ENCODE measurements at regions not wholly inside any gene's neighbourhood (a gene's known extent, or its start where the extent isn't known, plus 50 kb on each side); places are given as distances from the start of the nearest gene placed in this dataset.

DNA sequence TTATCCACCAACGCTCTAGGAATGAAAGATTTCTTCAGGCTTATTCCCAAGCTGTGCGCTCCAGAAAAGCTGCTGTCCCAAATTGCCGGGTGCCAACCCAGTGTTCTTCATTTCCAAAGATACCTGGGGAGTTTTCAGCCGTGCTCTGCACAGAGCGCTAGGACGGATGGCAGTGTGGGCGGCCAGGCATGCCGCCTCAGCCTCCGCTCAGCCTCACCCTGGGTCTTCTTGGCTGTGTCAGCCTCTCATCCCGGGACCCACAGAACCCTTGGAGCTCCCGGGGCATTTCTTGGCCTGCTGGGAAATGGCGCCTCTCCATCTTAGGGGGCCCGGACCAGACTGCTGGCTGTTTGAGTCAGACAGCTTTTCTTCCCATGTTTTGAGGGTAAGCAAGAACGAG lies 116.9 kb upstream of the SLC25A33 start:
- TF ChIP-seq, protein P1, sequence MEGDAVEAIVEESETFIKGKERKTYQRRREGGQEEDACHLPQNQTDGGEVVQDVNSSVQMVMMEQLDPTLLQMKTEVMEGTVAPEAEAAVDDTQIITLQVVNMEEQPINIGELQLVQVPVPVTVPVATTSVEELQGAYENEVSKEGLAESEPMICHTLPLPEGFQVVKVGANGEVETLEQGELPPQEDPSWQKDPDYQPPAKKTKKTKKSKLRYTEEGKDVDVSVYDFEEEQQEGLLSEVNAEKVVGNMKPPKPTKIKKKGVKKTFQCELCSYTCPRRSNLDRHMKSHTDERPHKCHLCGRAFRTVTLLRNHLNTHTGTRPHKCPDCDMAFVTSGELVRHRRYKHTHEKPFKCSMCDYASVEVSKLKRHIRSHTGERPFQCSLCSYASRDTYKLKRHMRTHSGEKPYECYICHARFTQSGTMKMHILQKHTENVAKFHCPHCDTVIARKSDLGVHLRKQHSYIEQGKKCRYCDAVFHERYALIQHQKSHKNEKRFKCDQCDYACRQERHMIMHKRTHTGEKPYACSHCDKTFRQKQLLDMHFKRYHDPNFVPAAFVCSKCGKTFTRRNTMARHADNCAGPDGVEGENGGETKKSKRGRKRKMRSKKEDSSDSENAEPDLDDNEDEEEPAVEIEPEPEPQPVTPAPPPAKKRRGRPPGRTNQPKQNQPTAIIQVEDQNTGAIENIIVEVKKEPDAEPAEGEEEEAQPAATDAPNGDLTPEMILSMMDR (conservative IDR thresholded peaks at IDR 0.05): no peak
- WGBS, 2 experiments (ENCODE audit: insufficient coverage in 1 of 2, insufficient read length in 1 of 2): 88 to 92% methylated on average over 11 to 14 of the region's 14 CpGs

DNA sequence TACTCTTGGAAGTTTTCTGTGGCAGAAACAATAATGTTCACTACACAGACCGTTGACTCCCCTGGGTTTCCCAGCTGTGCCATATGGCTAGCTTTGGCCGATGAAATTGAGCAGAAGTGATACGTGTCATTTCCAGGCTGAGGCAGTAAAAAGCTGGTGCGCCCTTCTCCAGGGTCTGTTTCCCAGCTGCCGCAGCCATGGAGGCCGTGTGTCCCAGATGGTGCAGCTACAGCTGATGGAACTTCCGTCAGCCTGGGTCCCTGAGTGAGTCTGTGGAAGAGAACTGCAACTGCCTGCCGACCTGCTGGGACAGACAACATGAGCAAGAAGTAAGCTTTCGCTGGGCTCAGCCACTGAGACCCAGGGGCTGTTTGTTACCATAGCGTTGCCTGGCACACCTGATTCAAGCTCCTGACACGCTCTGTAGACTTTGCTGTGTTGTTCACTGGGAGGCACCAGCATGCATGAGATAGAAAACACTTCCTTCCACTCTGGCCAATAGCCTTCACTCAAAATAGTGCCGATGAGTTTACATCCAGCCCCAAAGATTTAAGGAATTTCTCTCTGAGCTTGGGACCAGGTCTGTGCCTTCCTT lies 116.3 kb upstream of the SLC25A33 start:
- Mint-ChIP-seq H3K27ac (no peak overlapping the region), H3K4me1 (peaks cover 17% of the 10 kb centered on the region), H3K27me3 (ENCODE audit: insufficient read depth) (peaks cover 5% of the 10 kb centered on the region), H3K36me3 (ENCODE audit: low read depth) (no peaks in the 10 kb centered on the region), H3K9me3 (no peaks in the 10 kb centered on the region), H3K4me3 (no peak overlapping the region)
- H3K9me3 ChIP-seq (ENCODE audit: control insufficient read depth, low read length): no peaks in the 10 kb centered on the region
- no peak overlapping the region for H3K27ac ChIP-seq (ENCODE audit: low read depth, low read length)
- no peak overlapping the region for H3K9ac ChIP-seq (ENCODE audit: extremely low read depth, low read length, poor library complexity, severe bottlenecking)
- peaks cover 7% of the 10 kb centered on the region for H3K4me1 ChIP-seq (ENCODE audit: control insufficient read depth, insufficient read depth, low read length)
- no peak overlapping the region for H3K4me3 ChIP-seq (ENCODE audit: low read length)
- H3K36me3 ChIP-seq (ENCODE audit: control insufficient read depth, insufficient read depth, low read length): no peaks in the 10 kb centered on the region
- TF ChIP-seq, protein P1 (conservative IDR thresholded peaks at IDR 0.05): no peak
- no peak for DNase-seq
- 94% methylated on average over 10 to 12 of the region's 12 CpGs for WGBS, 2 experiments (ENCODE audit: insufficient coverage in 1 of 2, insufficient read length in 1 of 2)
- H3K27me3 ChIP-seq (ENCODE audit: control insufficient read depth, insufficient read depth, low read length, poor library complexity, severe bottlenecking): no peaks in the 10 kb centered on the region

More for the DNA sequence above, 116.9 kb upstream of the SLC25A33 start:
- H3K4me3 Mint-ChIP-seq: no peak overlapping the region
- no peaks in the 10 kb centered on the region for H3K9me3 Mint-ChIP-seq
- Histone ChIP-seq H3K9me3 (ENCODE audit: control insufficient read depth, low read length) (no peaks in the 10 kb centered on the region), H3K27me3 (ENCODE audit: control insufficient read depth, insufficient read depth, low read length, poor library complexity, severe bottlenecking) (no peaks in the 10 kb centered on the region), H3K9ac (ENCODE audit: extremely low read depth, low read length, poor library complexity, severe bottlenecking) (no peak overlapping the region), H3K4me3 (ENCODE audit: low read length) (no peak overlapping the region), H3K27ac (ENCODE audit: low read depth, low read length) (no peak overlapping the region), H3K4me1 (ENCODE audit: control insufficient read depth, insufficient read depth, low read length) (peaks cover 7% of the 10 kb centered on the region), H3K36me3 (ENCODE audit: control insufficient read depth, insufficient read depth, low read length) (no peaks in the 10 kb centered on the region)
- no peak overlapping the region for H3K27ac Mint-ChIP-seq
- H3K27me3 Mint-ChIP-seq (ENCODE audit: insufficient read depth): peaks cover 5% of the 10 kb centered on the region
- no peak for DNase-seq
- no peaks in the 10 kb centered on the region for H3K36me3 Mint-ChIP-seq (ENCODE audit: low read depth)
- peaks cover 17% of the 10 kb centered on the region for H3K4me1 Mint-ChIP-seq

- peaks cover 7% of the 10 kb centered on the region for H3K4me1 ChIP-seq (ENCODE audit: control insufficient read depth, insufficient read depth, low read length)
- no peak overlapping the region for H3K9ac ChIP-seq (ENCODE audit: extremely low read depth, low read length, poor library complexity, severe bottlenecking)
- no peaks in the 10 kb centered on the region for H3K9me3 Mint-ChIP-seq
- no peaks in the 10 kb centered on the region for H3K27me3 ChIP-seq (ENCODE audit: control insufficient read depth, insufficient read depth, low read length, poor library complexity, severe bottlenecking)
- no peaks in the 10 kb centered on the region for H3K36me3 ChIP-seq (ENCODE audit: control insufficient read depth, insufficient read depth, low read length)
- H3K27ac ChIP-seq (ENCODE audit: low read depth, low read length): no peak overlapping the region
- 82 to 92% methylated on average over 4 of the region's 4 CpGs for WGBS, 2 experiments (ENCODE audit: insufficient coverage in 1 of 2, insufficient read length in 1 of 2)
- H3K36me3 Mint-ChIP-seq (ENCODE audit: low read depth): no peaks in the 10 kb centered on the region
- no peak overlapping the region for H3K27ac Mint-ChIP-seq
- H3K9me3 ChIP-seq (ENCODE audit: control insufficient read depth, low read length): no peaks in the 10 kb centered on the region
- H3K4me1 Mint-ChIP-seq: peaks cover 24% of the 10 kb centered on the region
- H3K27me3 Mint-ChIP-seq (ENCODE audit: insufficient read depth): peaks cover 5% of the 10 kb centered on the region
- DNase-seq: no peak
- TF ChIP-seq, protein P1 (conservative IDR thresholded peaks at IDR 0.05): no peak
- no peak overlapping the region for H3K4me3 Mint-ChIP-seq
- no peak overlapping the region for H3K4me3 ChIP-seq (ENCODE audit: low read length)
These were observed 115.0 kb upstream of the SLC25A33 start for GRCh38 chr1:9424261-9424660.
